HEK293 (cell line): ENCODE measurements at regions not wholly inside any gene's neighbourhood (a gene's known extent, or its start where the extent isn't known, plus 50 kb on each side); places are given as distances from the start of the nearest gene placed in this dataset.

Source experiments
- CTCF ChIA-PET: fragments of 350-600 bp; formaldehyde crosslinking; extraction: SDS; loops from one replicate; lab custom pipeline; 2021; ENCODE audit warnings: antibody characterized with exemption; lab: Yijun Ruan, JAX
- POLR2A ChIA-PET: fragments of 300-600 bp; formaldehyde crosslinking; extraction: SDS; loops from one replicate; lab custom pipeline; 2020; ENCODE audit warnings: antibody characterized with exemption, inconsistent platforms; lab: Yijun Ruan, JAX
- H3K27ac ChIP-seq: fragments of 200-500 bp; sonication (Bioruptor generic); 2 replicates; pipeline ENCODE4 v1.5.1; 2014; ENCODE audit warnings: low read depth, low read length, control low read depth, inconsistent platforms; ENCODE audit errors: extremely low read depth
- H3K36me3 ChIP-seq, 2 experiments: fragments of 200-500 bp in 1 of 2; sonication (Bioruptor generic) in 1 of 2; 1 replicate in 1 of 2; 2 replicates in 1 of 2; pipeline ENCODE4 v1.5.1; 2014 to 2017; ENCODE audit warnings: inconsistent platforms in 2 of 2, low read length in 2 of 2; ENCODE audit not compliant: control insufficient read depth in 2 of 2, insufficient read depth in 1 of 2
- H3K4me1 ChIP-seq: fragments of 200-500 bp; sonication (Bioruptor generic); 2 replicates; pipeline ENCODE4 v1.5.1; 2014; ENCODE audit warnings: mild to moderate bottlenecking, low read length, inconsistent platforms; ENCODE audit not compliant: control insufficient read depth, insufficient read depth
- H3K4me3 ChIP-seq: 2 replicates; pipeline ENCODE4 v1.5.1; 2011; ENCODE audit warnings: low read depth, mild to moderate bottlenecking, control low read depth, low read length, moderate library complexity
- H3K9me3 ChIP-seq: fragments of 200-500 bp; sonication (Bioruptor generic); 2 replicates; pipeline ENCODE4 v1.5.1; 2014; ENCODE audit warnings: low read depth, low read length, inconsistent platforms; ENCODE audit not compliant: control insufficient read depth, insufficient read depth
- MZF1 ChIP-seq: fragments of 450-650 bp; formaldehyde crosslinking; IDR thresholded peaks from 2 replicates; pipeline ENCODE4 v1.5.1; 2017; ENCODE audit warnings: missing biosample characterization, missing genetic modification characterization, borderline replicate concordance
- SP3 ChIP-seq: fragments of 450-650 bp; formaldehyde crosslinking; IDR thresholded peaks from 2 replicates; pipeline ENCODE4 v1.5.1; 2016; ENCODE audit warnings: missing biosample characterization, missing genetic modification characterization
- YY2 ChIP-seq: fragments of 450-650 bp; formaldehyde crosslinking; IDR thresholded peaks from 2 replicates; pipeline ENCODE4 v1.5.1; 2016; ENCODE audit warnings: missing biosample characterization, missing genetic modification characterization
- ZBTB44 ChIP-seq: fragments of 450-650 bp; IDR thresholded peaks from 2 replicates; pipeline ENCODE4 v1.5.1; 2018; ENCODE audit warnings: missing biosample characterization, mild to moderate bottlenecking, missing genetic modification characterization
- ZNF10 ChIP-seq: fragments of 450-650 bp; formaldehyde crosslinking; IDR thresholded peaks from 2 replicates; pipeline ENCODE4 v1.5.1; 2017; ENCODE audit warnings: missing biosample characterization, missing genetic modification characterization
- ZNF112 ChIP-seq: fragments of 450-650 bp; formaldehyde crosslinking; IDR thresholded peaks from 2 replicates; pipeline ENCODE4 v1.5.0; 2017; ENCODE audit warnings: missing biosample characterization, missing genetic modification characterization
- ZNF155 ChIP-seq: fragments of 450-650 bp; formaldehyde crosslinking; IDR thresholded peaks from 2 replicates; pipeline ENCODE4 v1.5.1; 2016; ENCODE audit warnings: missing biosample characterization, missing genetic modification characterization
- ZNF223 ChIP-seq: fragments of 450-650 bp; formaldehyde crosslinking; IDR thresholded peaks from 2 replicates; pipeline ENCODE4 v1.5.1; 2016; ENCODE audit warnings: missing biosample characterization, missing genetic modification characterization
- ZNF37A ChIP-seq: fragments of 450-650 bp; IDR thresholded peaks from 2 replicates; pipeline ENCODE4 v1.5.1; 2018; ENCODE audit warnings: missing biosample characterization, missing genetic modification characterization
- ZNF416 ChIP-seq: fragments of 450-650 bp; formaldehyde crosslinking; IDR thresholded peaks from 2 replicates; pipeline ENCODE4 v1.5.1; 2016; ENCODE audit warnings: missing biosample characterization, missing genetic modification characterization
- ZNF510 ChIP-seq: fragments of 450-650 bp; formaldehyde crosslinking; IDR thresholded peaks from 2 replicates; pipeline ENCODE4 v1.5.1; 2018; ENCODE audit warnings: mild to moderate bottlenecking, missing genetic modification characterization, missing biosample characterization; ENCODE audit not compliant: insufficient replicate concordance
- ZNF518A ChIP-seq: fragments of 450-650 bp; formaldehyde crosslinking; conservative IDR thresholded peaks from 2 replicates; pipeline ENCODE4 v1.5.1; 2016; ENCODE audit warnings: low read depth, missing biosample characterization, missing genetic modification characterization
- ZNF548 ChIP-seq: fragments of 450-650 bp; formaldehyde crosslinking; IDR thresholded peaks from 2 replicates; pipeline ENCODE4 v1.5.1; 2016; ENCODE audit warnings: missing biosample characterization, missing genetic modification characterization
- ZNF623 ChIP-seq: fragments of 450-650 bp; formaldehyde crosslinking; IDR thresholded peaks from 2 replicates; pipeline ENCODE4 v1.5.1; 2016; ENCODE audit warnings: missing biosample characterization, missing genetic modification characterization
- ZNF670 ChIP-seq: fragments of 450-650 bp; formaldehyde crosslinking; IDR thresholded peaks from 2 replicates; pipeline ENCODE4 v1.5.1; 2016; ENCODE audit warnings: missing biosample characterization, missing genetic modification characterization, low read depth
- ZNF692 ChIP-seq: fragments of 450-650 bp; formaldehyde crosslinking; IDR thresholded peaks from 2 replicates; pipeline ENCODE4 v1.5.1; 2016; ENCODE audit warnings: missing biosample characterization, missing genetic modification characterization
- ZSCAN18 ChIP-seq: fragments of 450-650 bp; formaldehyde crosslinking; IDR thresholded peaks from 2 replicates; pipeline ENCODE4 v1.5.1; 2016; ENCODE audit warnings: missing biosample characterization, missing genetic modification characterization

GRCh38 chr14:58899317-58899713 is 261.6 kb downstream of the DACT1 start:
- no peak overlapping the region for H3K4me3 ChIP-seq

More at GRCh38 chr14:58899317-58899713, 261.6 kb downstream of the DACT1 start:
- Histone ChIP-seq H3K36me3 (no peaks in the 10 kb centered on the region), H3K27ac (no peak overlapping the region), H3K4me1 (no peaks in the 10 kb centered on the region), H3K9me3 (no peaks in the 10 kb centered on the region)
- POLR2A ChIA-PET: interaction anchor here (1.1 kb wide), 1 partner anchor 12 kb away, joined by 3 read pairs; no protein-coding TSS in a partner anchor
- TF ChIP-seq MZF1 (tag by site-specific recombination): no peak
- TF ChIP-seq YY2 (tag by site-specific recombination): no peak
- TF ChIP-seq ZNF112 (tag by site-specific recombination): no peak
- TF ChIP-seq ZNF623 (tag by site-specific recombination): no peak
- TF ChIP-seq ZNF37A (tag by site-specific recombination): no peak
- no peak for TF ChIP-seq ZBTB44
- no peak for TF ChIP-seq ZNF548 (tag by site-specific recombination)
- TF ChIP-seq ZNF692 (tag by site-specific recombination): no peak
- TF ChIP-seq ZSCAN18 (tag by site-specific recombination): no peak
- no peak for TF ChIP-seq ZNF155 (tag by site-specific recombination)
- TF ChIP-seq ZNF223 (tag by site-specific recombination): no peak
- TF ChIP-seq ZNF10 (tag by site-specific recombination): no peak
- TF ChIP-seq ZNF416 (tag by site-specific recombination): no peak
- TF ChIP-seq SP3 (tag by site-specific recombination): no peak
- no peak for TF ChIP-seq ZNF510 (tag by site-specific recombination)
- TF ChIP-seq ZNF518A (tag by site-specific recombination): no peak
- TF ChIP-seq ZNF670 (tag by site-specific recombination): no peak
- CTCF ChIA-PET: interaction anchor here (0.9 to 1.1 kb wide), 2 partner anchors 8 to 260 kb away, joined by 3 to 4 read pairs; no protein-coding TSS in a partner anchor
